ENCODE measurements at regions not wholly inside any gene's neighbourhood (a gene's known extent, or its start where the extent isn't known, plus 50 kb on each side); places are given as distances from the start of the nearest gene placed in this dataset.
"Not testable (repeated sequence)": the region's sequence is repeated elsewhere in the genome, so short reads cannot be mapped to it uniquely, and the experiment has no call there.

DNA sequence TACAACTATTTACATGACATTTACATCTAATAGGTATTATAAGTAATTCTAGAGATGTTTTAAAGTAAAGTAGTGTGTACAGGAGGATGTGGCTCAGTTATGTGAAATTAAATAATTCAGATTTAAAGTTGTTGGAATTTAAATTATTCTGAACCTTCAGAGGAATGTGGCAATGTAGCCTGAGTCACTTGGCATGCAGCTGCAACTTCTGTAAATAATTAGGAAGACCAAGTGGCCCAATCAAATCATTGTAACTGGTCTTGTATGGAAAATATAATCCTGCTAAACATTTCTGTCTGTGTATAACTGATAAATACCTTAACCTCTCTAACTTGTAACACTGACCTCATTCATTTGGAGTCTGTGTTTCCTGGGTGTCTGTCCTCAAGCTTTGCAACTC, 828.9 kb downstream of the GLUD2 start:
- no peak for FAIRE-seq

- not testable (repeated sequence) for FAIRE-seq
Measured at GRCh38 chrX:121877337-121877736, 829.9 kb downstream of the GLUD2 start.

- no peak for FAIRE-seq
Measured at GRCh38 chrX:121886557-121886956, 839.1 kb downstream of the GLUD2 start.

DNA sequence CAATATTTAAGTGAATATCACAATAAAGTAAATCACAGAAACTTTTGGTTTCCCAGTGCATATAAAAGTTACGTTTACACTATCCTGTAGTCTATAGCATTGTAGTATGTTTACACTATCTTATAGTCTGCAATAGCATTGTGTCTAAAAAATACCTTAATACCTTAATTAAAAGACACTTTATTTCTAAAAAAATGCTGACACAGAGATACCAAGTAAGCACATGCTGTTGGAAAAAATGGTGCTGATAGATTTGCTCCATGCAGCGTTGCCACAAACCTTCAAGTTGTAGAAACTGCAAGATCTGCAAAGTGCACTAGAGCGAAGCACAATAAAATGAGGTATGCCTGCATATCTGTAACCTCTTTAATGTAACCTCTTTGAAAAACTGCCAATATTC, 847.3 kb downstream of the GLUD2 start:
- FAIRE-seq = peak; percentile 55

DNA sequence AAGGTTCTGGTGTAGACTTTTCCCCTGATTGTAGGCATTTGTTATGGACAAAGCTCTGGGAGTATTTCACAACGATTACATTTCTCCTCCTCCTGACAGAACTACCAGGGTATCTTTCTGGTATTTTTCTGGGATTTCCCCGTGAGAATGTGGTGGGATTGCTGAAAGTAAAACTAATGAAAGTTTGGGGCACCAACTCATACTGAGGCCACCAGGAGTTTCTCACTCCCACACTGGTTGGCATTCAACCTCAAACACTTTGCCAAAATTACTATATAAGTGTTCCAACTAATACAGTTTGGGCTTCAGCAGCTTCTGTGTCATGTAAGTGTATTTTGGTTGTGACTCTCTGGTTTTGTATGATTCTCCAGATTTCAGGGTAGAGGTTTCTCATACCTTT, 855.1 kb downstream of the GLUD2 start:
- no peak for FAIRE-seq

GRCh38 chrX:121903961-121904360, 856.6 kb downstream of the GLUD2 start:
- FAIRE-seq = no peak

- FAIRE-seq = no peak
Measured at GRCh38 chrX:121921258-121921657, 873.8 kb downstream of the GLUD2 start.

DNA sequence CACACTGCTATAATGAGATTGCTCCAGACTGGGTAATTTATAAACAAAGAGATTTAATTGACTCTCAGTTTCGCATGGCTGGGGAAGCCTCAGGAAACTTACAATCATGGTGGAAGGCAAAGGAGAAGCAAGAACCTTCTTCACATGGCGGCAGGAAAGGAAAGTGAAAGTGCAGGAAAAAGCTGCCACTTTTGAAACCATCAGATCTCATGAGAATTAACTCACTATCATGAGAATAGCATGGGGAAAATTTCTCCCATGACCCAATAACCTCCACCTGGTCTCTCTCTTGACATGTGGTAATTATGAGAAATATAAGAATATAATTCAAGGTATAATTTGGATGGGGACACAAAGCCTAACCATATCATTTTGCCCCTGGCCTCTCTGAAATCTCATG, 884.2 kb downstream of the GLUD2 start:
- no peak for FAIRE-seq

GRCh38 chrX:121932688-121933087, 885.3 kb downstream of the GLUD2 start:
- FAIRE-seq = no peak

GRCh38 chrX:121949041-121949760, 901.8 kb downstream of the GLUD2 start:
- no peak for FAIRE-seq

- no peak for FAIRE-seq
Measured at GRCh38 chrX:121958886-121959285, 911.5 kb downstream of the GLUD2 start.

DNA sequence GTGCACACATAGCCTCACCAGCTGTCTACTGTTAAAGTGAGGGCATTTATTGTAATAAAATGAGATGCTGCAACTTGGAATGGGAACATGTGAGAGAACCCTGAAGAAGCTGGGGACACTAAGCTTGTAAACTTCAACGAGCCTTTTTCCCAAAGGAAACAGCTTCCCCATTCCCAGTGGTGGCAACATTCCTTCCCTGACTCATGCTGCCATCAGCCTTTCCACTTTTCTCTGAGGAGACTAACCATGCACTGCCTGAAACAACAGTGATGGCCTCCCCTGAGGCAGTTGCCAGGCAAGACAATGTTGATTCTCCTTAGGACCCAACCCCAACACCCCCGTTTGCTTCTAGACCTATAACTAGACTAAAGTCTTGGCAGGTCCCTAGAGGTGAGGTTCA, 928.3 kb downstream of the GLUD2 start:
- no peak for FAIRE-seq

GRCh38 chrX:121987163-121987562, 939.8 kb downstream of the GLUD2 start:
- FAIRE-seq = no peak

DNA sequence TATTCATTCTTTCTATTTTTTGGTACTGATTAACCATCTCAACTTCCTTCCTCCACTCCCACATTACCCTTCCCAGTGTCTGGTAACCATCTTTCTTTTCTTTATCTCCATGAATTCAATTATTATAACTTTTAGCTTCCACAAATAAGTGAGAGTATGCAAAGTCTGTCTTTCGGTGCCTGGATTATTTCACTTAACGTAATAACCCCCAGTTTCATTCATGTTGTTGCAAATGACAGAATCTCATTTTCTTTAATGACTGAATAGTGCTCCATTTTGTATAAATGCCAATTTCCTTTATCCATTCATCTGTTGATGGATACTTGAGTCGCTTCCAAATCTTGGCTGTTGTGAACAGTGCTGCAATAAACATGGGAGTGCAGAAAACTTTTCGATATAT, 940.4 kb downstream of the GLUD2 start:
- FAIRE-seq = no peak

GRCh38 chrX:122004127-122004526, 956.7 kb downstream of the GLUD2 start:
- FAIRE-seq = no peak

GRCh38 chrX:122026665-122027064, 979.3 kb downstream of the GLUD2 start:
- no peak for FAIRE-seq

DNA sequence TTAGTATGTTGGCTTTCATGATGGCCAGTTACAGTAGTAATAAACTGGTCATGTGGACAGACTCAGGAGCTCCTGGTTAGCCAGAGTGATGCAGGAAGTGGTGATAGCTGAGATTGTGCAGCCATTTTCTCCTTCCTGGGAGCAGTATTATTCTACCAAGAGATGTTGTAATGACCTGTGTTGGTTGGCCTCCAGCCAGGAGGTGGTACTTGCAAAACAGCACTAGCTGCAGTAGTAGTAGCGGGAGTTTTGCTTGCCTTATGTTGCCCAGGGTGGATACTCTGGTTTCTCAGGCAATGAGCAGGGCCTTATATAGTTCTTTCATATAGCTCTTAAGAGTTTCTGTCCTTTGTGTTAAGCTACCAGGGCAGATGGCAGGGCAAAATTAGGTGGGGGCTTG, 998.8 kb downstream of the GLUD2 start:
- no peak for FAIRE-seq

DNA sequence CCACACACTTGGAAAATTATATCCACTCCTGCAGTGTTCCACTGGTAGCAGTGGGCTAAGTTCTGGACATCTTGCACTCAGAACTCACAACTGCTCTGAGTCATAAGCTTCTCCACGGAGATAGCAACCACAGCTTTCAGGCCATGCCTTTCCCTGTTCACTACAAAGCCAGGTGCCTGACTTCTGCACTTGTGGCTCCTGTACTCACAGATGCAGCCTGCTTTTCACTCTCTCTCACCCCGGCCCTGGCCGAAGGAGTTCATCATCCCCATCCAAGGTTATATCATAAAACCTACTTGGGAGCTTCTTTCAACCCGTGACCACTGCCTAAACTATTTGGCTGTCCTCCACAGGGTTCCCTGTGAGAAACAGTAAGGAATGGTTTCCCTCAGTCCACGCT, 999.4 kb downstream of the GLUD2 start:
- no peak for FAIRE-seq

DNA sequence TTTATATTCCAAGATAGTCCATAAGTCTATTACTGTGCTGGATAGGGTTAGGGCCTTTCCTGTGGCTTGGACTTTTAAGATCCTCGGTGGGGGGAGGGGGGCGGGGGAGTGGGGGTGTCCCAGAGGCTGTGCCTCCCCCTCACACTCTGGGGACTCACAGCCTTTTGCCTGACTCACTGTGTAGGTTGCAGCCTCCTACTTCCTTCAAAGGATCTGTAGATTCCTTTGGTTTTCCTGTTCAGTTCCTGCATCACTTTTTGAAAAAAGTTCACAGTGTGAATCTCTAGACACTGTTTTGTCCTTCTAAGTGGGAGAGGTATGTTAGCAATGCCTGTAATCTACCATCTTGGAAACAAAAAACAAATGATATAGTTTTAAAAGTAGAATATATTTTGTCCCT, 999.9 kb downstream of the GLUD2 start:
- FAIRE-seq = no peak

DNA sequence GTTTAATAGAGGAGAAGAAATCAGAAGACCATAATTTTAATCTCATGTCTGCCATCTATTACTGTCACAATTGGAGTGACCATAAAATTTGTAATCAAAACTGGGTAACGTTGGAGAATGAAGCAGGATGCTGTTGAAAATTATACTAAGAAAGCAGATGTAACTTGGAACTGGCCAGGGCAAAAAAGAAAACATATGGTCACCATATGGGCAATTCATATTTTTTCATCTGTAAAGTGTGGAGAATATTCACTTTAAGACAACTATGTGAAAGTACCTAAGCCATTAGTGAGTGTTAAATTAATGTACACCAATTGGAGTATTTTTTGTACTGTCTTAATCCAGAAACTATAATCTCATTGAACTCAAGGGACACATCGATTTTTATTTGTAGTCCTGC, 1008.0 kb downstream of the GLUD2 start:
- FAIRE-seq = no peak

- no peak for FAIRE-seq
Measured at GRCh38 chrX:122055979-122056715, 1008.7 kb downstream of the GLUD2 start.

DNA sequence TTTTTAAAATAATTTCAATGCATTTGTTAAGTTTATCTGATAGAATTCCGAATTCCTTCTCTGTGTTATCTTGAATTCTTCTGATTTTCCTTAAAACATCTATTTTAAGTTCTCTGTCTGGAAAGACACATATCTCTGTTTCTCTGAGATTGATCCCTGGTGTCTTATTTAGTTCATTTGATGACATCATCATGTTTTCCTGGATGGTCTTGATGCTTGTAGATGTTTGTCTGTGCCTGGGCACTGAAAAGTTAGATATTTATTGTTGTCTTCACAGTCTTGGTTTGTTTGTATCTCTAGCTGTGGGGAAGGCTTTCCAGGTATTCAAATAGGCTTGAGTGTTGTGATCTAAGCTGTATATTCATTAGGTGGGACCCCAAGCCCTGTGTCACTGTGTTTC, 1028.8 kb downstream of the GLUD2 start:
- FAIRE-seq = no peak

DNA sequence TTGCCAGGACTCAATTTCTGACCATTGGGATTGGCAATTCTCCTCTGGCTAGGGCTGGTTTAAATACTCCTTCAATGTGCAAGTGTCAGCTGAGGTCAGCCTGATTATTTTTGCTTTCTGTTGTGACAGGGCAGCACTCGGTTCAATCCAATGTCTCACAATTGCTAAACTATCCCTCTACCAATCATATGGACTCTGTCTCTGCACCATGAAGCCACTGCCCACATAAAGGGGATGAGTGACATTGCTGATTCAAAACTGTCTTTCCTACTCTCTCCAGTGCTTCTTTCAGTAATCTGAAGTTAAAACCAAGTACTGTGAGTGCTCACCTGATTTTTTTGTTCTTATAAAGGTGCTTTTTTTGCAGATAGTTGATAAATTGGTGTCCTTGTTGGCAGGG, 1030.7 kb downstream of the GLUD2 start:
- FAIRE-seq = peak; percentile 51

- peak; percentile 93 for FAIRE-seq
Measured at GRCh38 chrX:122087341-122087740, 1039.9 kb downstream of the GLUD2 start.

DNA sequence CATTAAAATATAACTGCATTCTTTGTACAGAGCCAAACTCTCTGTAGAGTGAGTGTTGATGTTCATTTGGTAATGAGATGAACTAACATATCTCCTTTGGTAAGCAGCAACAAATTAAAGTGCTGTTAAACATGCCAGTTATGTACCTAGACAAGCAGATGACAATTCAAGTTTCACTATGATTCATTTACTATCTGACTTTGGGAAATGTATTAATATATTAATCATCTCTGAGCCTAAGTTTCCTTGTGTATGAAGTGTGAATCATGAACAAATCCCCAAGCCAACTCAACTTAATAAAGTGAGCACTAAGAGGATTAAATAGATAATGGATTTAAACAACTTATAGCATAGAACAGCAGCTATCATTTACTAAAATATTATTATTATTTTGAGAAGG, 1044.2 kb downstream of the GLUD2 start:
- peak; percentile 47 for FAIRE-seq

Data from islet of Langerhans (tissue), 1 donor.